SK-N-MC (cell line): ENCODE measurements at regions not wholly inside any gene's neighbourhood (a gene's known extent, or its start where the extent isn't known, plus 50 kb on each side); places are given as distances from the start of the nearest gene placed in this dataset.

ENCODE experiments used
- EZH2 ChIP-seq: fragments of 200-600 bp; sonication (generic); IDR thresholded peaks from one replicate; pipeline ENCODE4 v1.6.1; 2017; ENCODE audit warnings: antibody characterized with exemption
- POLR2AphosphoS5 ChIP-seq: IDR thresholded peaks from 2 replicates; pipeline ENCODE4 v1.6.1; 2012; ENCODE audit warnings: mild to moderate bottlenecking, low read depth, low read length, borderline replicate concordance

DNA sequence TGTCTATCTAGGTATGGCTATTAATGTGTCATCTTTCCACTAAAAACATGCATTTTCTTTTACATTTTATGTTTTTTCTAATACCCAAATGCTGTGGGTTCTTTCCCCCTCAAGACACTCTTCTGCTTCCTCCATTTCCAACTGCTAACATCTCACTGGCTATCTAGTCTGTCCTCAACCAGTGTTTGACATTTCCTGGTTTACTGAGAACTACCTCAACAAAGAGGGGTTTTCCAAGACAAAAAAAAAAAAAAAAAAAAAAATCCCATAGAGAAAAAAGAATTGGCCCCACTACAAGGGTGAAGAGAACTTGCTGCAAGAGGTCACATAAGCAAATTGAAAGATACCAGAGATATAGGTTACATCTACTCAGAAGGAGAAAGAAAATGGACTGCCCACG is 359.7 kb downstream of the CRPPA start:
- TF ChIP-seq POLR2AphosphoS5, result no peak
- TF ChIP-seq EZH2, result no peak
